ENCODE measurements at regions not wholly inside any gene's neighbourhood (a gene's known extent, or its start where the extent isn't known, plus 50 kb on each side); places are given as distances from the start of the nearest gene placed in this dataset.

DNA sequence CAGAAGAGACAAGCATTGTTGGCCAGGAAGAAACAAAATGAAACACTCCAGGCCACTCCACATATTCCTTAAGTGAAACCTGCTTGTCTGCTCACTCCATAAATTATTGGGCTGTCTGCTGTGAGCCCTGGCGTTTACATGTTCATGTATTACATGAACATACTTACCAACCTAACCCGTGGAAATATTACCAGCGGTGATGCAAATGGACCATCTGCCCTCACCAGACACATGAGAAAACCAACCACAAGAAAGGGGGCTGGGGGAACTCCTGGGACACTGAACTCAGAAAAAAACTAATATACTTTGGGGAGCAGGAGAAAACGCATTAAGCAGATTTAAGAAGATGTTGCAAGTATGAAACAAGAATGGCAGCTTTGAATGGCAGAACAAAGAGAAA lies 731.2 kb upstream of the IGFBP3 start:
- DNase-seq (ENCODE audit: low read depth in 2 of 3, low spot score in 2 of 3): no peak

DNA sequence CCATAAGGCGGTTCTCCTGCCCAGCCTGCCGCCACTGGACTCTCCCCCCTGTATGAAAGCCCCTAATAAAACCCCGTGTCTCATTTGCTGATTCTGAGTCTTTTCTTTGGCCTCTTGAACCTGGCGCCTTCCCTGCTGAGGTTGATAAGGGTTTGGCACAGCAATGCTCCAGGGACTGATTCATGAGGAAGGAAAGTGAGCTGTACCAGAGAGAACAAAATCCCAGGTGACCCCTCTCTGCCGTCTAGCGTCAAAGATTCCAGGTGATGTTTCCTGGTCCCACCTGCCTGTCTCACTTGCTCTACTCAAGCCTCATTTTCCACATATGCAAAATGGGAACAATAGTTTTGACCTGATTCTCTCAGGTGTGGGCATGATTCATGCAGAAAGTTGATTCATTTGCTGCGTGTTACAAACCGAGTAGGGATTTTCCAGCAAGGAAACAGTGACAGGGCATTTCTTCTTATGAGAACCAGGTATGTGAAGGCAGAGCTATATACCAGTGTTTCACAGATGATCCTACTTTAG lies 730.6 kb upstream of the IGFBP3 start:
- no peak for DNase-seq (ENCODE audit: low read depth in 2 of 3, low spot score in 2 of 3)

DNA sequence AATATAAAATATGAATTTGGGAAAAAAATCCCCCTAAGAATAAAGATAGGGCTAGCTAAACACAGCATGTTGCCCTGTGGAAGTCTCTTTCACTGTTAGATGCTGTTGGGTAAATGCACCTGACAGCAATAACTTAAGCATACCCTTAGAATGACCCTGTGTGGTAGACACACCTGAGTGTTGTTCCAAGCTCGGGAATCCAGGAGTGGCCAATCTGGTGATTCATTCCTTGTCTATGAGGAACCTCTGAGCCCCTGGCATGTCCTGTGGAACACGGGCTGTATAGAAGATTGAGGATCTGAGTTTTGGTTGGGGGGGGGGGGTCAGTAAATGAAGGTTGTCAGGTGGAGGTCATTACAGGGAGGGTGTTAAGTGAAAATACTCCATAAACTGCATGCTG lies 730.0 kb upstream of the IGFBP3 start:
- no peak for DNase-seq (ENCODE audit: low read depth in 2 of 3, low spot score in 2 of 3)

DNA sequence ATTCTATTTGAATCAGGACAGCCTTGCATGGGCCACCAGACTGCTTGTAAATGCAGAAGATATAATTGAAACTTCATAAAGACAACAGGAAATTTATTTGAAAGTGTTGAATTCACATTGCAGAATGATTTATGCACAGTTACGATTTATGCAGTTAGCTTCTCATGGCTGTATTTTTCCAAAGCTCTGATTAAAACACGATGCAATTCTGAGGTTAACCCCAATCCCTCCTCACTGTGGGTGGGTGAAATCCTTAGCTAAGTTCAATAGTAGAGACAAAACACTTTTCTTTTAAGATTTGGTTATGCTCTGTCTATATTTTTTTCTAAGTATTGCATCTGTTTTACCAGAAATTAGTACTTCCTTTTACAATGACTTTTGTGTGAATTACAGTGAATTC lies 728.8 kb upstream of the IGFBP3 start:
- DNase-seq (ENCODE audit: low read depth in 2 of 3, low spot score in 2 of 3): no peak

DNA sequence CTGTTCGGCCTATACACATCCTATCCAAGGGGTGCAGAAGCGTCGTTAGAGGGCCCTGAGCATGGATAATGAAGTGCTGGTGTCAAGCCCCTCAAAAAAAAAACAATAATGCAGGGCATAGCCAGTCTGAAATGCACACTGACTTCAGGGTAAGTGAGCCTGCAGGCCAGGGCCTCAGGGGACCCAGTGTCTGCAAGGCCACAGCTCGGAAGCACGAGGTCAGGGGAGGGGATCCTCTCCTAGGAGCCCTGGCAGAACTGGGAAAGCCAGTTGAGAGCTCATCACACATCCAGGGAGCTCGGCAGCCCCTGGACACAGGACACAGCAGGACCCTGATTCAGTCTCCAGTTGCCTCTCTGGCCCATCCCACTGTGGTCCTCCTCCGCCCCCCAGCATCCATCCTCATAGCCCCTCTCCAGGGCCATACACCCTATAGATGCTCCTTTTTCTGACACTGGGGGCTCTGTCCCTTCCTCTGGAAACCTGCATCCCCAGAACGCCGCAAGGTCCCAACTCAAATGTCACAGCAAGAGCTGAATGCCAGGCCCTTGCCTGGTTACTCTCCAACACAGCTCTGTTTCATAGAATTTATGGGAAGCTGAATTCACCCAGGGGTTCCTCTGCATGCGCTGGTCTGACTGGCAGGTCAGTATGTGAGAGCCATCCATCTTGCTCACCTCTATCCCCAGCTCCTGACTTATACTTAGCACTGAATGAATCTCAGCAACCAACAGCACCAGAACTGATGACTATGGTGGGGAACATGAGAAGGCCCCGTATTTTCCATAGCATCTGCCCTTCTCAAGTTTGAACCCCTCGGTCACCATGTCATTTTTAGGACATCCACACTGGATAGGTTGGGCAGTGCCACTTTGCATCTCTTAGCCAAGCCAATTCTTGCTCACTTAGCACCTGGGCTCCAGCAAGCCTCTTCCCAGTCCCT lies 717.0 kb upstream of the IGFBP3 start:
- DNase-seq (ENCODE audit: low read depth in 2 of 3, low spot score in 2 of 3): no peak

DNA sequence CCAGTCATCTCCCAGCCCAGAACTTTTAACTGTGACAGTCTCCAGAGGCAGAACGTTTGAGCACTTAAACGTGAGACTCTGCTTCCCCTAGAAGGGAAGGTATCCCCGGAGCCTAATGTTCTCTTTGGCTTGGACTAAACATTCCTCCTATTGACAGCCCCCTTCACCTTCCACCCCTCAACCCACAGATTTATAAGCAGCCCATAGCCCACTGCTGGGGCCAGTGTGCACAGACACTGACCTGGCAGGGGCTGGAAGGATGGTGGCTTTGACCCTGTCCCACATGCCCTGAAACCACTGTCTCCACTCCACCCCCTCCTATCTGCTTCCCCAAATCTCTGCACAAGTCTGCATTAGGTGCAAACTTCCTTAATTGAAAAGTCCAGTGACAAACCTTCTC lies 715.0 kb upstream of the IGFBP3 start:
- no peak for DNase-seq (ENCODE audit: low read depth in 2 of 3, low spot score in 2 of 3)

DNA sequence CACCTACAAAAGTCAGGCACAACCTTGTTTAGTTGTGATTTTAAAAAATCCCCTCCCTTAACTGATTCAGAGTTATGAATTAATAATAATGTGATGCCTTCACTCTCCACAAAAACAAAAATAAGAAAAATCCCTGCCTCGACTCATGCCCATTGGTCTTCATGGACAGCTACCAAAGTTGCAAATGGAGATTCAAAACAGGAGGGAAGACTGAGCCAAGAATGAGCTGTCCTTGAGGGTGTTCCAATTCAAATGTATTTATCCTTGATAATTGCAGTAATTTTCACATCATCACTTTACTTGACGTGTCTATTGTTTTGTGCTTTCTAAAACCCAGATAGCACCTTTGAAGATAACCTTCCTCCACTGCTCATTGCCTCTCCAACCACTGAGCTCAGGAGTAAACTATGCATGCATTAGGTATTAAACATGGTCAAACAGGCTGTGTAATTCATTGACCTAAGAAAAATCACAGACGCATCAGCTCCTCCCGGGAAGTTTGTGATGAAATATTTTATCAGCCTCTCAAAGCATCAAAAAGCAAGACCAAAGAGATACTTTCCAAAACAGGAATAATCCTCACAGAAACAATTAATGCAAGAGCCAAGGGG lies 712.7 kb upstream of the IGFBP3 start:
- DNase-seq (ENCODE audit: low read depth in 2 of 3, low spot score in 2 of 3): no peak

DNA sequence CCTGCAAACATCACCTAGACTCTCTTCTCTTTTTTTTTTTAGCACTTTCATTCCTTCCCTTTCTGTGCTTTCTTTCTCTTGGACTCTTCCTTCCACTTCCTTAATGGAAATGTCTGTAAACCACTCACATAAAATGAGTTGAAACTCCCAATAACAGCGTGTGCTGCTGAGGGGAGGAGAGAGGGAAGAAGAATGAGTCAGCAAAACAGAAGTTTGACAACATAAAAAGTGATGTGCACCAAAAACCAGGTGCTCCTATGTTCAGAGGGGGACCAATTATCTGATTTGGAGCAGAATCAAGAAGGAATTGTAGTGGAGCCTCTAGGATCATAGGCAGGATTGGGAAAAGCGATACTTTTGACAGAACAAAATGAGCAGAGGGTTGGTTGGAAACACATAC lies 712.1 kb upstream of the IGFBP3 start:
- DNase-seq (ENCODE audit: low read depth in 2 of 3, low spot score in 2 of 3): peak in 1 of 3 donors; percentile 0

DNA sequence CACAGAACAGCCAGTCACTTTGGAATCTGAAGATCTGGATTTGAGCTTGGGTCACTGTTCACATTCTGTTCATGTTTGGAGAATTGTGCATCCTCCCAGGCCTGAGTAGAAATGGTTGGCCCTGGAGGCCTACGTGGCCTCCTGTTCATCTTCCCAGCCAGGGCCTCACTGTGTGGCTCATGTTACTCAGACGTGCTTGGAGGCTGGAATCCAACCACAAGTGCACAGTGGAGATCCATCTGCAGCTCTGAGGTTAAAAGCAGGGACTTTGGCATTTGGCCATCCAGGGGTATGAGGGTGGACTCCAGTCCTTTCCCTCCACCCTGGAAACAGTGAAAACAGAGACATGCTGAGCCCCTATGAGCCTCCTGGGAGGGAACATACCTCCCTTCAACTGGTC lies 709.0 kb upstream of the IGFBP3 start:
- DNase-seq (ENCODE audit: low read depth in 2 of 3, low spot score in 2 of 3): no peak

DNA sequence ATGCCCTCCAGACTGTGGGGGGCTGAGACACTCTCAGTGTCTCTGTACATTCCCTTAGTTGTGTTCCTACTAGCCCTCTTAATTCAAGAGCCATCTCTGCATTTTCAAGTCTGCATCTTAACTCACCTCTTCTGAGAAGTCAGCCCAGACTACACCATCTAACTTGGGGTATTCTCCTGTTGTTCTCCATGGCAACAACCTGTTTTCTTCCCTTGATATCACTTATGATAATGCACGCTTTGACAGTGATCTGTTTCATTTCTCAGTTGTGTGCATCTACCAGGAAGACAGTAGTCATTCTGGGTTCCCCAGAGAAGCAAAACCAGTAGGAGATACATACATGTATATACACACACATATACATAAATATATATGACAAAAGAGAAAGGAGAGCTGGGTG lies 707.3 kb upstream of the IGFBP3 start:
- DNase-seq (ENCODE audit: low read depth in 2 of 3, low spot score in 2 of 3): no peak

DNA sequence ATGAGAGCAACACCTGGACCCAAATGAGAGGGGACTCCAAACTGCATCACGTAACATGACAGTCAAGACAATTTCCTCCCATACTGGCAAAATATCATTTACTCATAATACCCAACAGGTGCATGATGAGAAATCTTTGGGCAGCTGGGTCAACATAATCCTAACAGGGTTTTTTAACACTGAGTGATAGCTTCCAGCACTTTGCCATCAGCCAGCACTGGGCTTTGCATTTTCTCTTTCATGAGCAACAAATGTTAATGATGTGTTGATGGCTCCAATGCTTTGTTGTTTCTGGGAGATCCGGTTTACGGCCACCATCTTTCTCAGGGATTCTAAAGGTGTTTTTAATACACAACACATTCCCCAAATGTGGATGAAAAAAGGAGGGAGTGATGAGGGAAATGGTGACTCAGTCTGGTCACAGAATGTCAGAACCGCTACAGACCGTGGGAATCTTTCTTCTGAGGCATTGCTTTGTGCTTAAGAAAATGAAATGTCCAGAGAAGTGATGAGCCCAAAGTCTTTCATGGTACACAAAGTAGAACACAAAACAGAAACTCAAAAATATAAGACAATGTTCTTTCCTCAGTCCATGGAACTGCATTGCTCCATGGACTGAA lies 705.7 kb upstream of the IGFBP3 start:
- DNase-seq (ENCODE audit: low read depth in 2 of 3, low spot score in 2 of 3): no peak

DNA sequence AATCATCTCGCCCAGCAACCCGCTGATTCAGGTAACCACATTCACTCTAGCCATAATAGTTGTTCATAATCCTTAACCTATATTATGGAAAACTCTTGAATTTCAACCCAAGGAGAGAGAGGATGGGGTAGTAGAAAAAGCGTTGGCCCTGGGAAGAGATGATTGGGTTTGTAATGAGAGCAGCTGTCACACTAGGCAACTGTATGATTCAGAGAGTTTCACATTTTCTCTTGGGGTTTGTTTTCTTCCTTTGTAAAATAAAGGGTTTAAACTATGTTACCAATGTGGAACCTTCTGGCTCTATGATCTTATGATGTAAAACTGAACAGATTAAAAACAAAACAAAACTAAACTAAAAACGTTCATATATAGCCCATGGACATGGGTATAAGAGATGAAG lies 705.2 kb upstream of the IGFBP3 start:
- DNase-seq (ENCODE audit: low read depth in 2 of 3, low spot score in 2 of 3): no peak

DNA sequence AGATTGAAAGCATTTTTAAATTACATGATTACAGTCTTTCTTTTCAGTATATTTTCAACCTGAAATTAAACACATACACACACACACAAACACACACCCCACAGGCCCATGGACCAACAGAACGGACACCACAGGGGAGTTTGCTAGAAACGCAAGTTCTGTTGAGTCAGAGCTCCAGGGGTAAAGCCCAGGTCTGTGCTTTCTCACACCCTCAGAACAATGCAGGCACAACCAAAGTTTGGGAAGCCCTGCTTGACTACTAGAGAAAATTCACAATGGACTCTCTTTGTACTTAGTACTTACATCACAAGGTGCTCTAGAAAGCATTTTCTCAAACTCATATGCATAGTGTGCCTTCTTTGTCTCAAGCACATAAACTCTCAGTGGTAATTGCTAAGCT lies 704.0 kb upstream of the IGFBP3 start:
- no peak for DNase-seq (ENCODE audit: low read depth in 2 of 3, low spot score in 2 of 3)

DNA sequence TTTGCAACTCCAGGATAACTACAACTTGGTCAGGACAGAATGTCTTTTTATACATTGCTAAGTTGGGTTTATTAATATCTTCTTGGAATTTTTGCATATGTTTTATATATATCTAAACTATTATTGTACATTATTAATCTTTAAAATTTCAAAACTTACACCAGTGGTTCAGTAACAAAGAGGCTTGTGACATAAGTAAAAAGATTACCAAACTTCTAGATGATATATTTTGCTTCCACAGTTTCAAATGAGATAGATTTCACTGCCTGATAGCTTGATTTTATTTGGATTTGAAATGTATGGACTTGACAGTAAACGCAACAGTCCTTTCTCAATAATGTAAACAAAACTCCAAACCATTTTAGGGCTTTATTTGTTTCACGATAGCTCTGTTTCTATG lies 701.2 kb upstream of the IGFBP3 start:
- DNase-seq (ENCODE audit: low read depth in 2 of 3, low spot score in 2 of 3): no peak

DNA sequence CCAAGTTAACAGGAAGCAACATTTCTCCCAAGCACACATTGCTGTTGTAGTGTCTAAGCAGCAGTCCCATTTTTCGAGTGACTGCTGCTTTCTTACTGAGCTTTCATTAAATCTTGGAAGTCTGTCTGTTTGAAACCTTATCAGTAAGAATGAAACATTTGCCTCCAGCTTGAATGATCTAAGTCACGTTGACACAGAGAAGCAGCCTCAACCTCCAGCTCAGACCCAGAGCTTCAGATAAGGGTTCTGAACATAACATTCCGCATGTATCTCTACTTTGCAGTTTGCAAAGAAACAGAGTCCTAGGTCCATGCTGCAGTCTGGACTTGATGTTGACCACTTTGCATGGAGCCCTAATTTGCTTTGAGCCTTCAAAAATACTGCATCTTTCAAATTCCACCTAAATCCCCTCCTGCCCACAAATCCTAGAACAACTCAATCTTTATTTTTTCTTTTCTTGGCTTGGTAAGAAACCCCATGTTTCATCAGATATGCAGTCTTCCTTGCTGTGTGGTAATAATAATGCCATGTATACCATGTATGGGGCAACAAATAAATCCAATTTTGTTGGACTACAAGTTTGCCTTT lies 698.7 kb upstream of the IGFBP3 start:
- DNase-seq (ENCODE audit: low read depth in 2 of 3, low spot score in 2 of 3): no peak

DNA sequence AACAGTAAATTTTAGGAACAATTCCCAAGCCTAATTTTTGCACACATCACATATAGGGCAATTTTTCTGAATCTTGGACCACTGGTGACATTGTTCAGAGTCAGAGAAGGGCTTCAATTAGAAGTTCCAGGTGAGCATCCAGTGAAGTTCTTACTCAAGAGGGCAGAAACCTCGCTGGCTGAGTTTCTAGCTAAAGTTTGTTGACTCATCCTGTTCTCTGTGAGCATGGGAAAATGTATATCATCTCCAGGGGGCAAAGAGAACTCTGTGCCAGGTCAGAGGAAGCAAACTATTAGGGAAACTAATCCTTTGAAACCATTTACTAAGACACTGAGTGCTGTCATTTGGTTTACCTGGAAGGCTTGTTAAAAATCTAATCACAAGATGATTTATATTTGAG lies 695.6 kb upstream of the IGFBP3 start:
- no peak for DNase-seq (ENCODE audit: low read depth in 2 of 3, low spot score in 2 of 3)

DNA sequence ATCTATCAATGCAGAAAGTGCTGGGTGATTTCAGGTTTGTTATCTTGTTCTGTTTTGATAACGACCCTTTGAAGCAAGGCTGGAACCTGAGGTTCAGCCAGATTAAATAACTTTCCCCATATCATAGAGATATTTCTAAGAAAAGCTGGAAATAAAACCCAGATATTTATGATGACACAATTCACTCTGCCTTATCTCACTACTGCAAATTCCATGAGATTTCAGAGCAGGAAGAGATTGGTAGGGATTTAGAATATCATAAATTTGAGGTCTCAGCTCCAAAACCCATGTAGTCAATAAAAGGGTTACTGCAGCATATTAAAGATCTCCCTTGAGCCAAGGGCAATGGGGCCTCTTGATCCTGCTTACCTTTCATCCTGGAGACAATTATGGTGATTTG lies 692.5 kb upstream of the IGFBP3 start:
- DNase-seq (ENCODE audit: low read depth in 2 of 3, low spot score in 2 of 3): no peak

DNA sequence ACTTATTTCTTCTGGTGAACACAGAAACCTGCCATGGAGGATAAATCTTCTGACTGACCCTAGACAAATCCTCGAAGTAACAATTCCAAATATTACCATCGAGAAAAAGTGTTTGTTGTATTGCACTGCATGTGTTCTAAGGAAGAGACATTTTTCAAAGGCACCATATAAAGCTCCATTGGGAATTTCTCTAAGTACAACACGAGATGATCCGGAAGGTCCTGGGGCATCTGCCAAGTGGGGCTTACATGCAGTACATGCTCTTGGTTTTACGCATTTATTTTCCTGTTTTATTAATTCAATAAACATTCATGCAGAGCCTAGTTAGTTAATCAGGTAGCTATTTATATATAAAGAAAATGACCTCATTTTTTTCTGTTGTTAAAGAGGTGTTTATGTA lies 692.0 kb upstream of the IGFBP3 start:
- no peak for DNase-seq (ENCODE audit: low read depth in 2 of 3, low spot score in 2 of 3)

DNA sequence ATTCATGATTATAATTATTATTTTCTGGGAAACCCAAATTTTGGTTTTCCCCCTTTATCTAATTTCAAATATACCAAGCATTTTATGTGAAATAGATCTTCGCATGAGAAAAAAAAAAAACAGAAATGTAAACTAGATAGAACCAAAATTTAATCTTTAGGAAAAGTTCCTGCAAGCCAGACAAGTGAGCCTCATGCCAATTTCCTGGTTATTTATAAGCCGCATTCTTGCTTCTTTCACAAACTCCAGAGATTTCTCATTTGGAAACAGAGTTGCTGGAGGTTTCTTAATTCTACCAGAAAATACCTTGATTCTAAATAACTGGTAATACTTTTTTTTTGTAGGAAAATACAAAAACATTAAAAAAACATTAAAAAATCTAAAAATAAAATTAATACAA lies 690.4 kb upstream of the IGFBP3 start:
- DNase-seq (ENCODE audit: low read depth in 2 of 3, low spot score in 2 of 3): no peak

DNA sequence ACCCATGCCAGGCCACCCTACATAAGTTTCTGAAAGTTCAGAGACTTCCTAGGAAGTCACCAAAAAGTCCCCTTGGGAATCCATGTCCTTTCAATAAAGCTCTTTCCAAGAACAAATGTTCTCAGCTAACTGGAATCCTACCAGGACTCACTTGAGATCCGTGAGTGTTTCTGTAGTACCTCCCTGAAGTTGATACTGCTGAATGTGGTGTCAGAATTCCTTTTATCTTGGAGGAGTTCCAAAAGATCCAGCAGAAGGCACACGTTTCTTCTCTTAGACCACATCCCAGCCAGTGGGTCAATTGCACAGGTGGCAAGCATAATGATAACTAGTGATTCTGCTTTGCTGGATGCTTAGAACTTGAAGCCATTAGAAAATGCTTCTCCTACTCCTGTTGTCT lies 689.7 kb upstream of the IGFBP3 start:
- DNase-seq (ENCODE audit: low read depth in 2 of 3, low spot score in 2 of 3): no peak

DNA sequence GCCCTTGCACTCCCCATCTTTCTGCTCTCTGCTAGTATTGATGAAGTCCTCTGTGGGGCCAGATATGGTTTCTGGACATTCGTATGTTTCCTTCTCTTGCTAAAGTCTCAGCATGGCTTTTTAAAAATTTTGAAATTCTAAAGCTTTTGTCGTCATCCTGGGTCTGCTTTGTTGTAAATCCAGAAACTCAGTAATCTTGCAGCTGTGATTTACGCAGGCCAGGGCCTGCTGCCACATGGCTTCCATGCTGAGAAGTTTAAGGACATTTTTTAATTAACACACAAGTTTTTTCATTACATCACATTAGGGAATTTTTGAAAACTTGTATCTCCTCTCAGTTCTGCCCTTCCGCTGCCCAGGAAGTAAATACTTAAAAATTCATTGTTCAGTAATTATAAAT lies 686.1 kb upstream of the IGFBP3 start:
- no peak for DNase-seq (ENCODE audit: low read depth in 2 of 3, low spot score in 2 of 3)

All from hematopoietic multipotent progenitor cell (in vitro differentiated cells).